ENCODE measurements at regions not wholly inside any gene's neighbourhood (a gene's known extent, or its start where the extent isn't known, plus 50 kb on each side); places are given as distances from the start of the nearest gene placed in this dataset.

GRCh38 chr13:39963612-39964011, 308.1 kb downstream of the COG6 start:
- no peaks in the 10 kb centered on the region for H3K27me3 ChIP-seq (ENCODE audit: insufficient read depth, poor library complexity, severe bottlenecking)
- no peaks in the 10 kb centered on the region for H3K36me3 ChIP-seq (ENCODE audit: low read depth)
- no peaks in the 10 kb centered on the region for H3K9me3 ChIP-seq (ENCODE audit: severe bottlenecking)
- H3K27ac ChIP-seq (ENCODE audit: poor library complexity, severe bottlenecking): no peak overlapping the region
- no peak overlapping the region for H3K4me3 ChIP-seq (ENCODE audit: severe bottlenecking)
- no peak for DNase-seq (ENCODE audit: low spot score)
- no peak for ATAC-seq (ENCODE audit: low read depth)
- TF ChIP-seq CTCF (IDR thresholded peaks at IDR 0.05; ENCODE audit: poor library complexity, severe bottlenecking): no peak
- H3K4me1 ChIP-seq (ENCODE audit: insufficient read depth, poor library complexity, severe bottlenecking): no peaks in the 10 kb centered on the region

GRCh38 chr13:39965309-39965708, 309.8 kb downstream of the COG6 start:
- Histone ChIP-seq H3K9me3 (ENCODE audit: severe bottlenecking) (no peaks in the 10 kb centered on the region), H3K4me3 (ENCODE audit: severe bottlenecking) (no peak overlapping the region), H3K36me3 (ENCODE audit: low read depth) (no peaks in the 10 kb centered on the region), H3K27me3 (ENCODE audit: insufficient read depth, poor library complexity, severe bottlenecking) (no peaks in the 10 kb centered on the region), H3K27ac (ENCODE audit: poor library complexity, severe bottlenecking) (no peak overlapping the region), H3K4me1 (ENCODE audit: insufficient read depth, poor library complexity, severe bottlenecking) (no peaks in the 10 kb centered on the region)
- no peak for DNase-seq (ENCODE audit: low spot score)
- no peak for TF ChIP-seq CTCF (IDR thresholded peaks at IDR 0.05; ENCODE audit: poor library complexity, severe bottlenecking)
- ATAC-seq (ENCODE audit: low read depth): no peak

GRCh38 chr13:39967199-39967959, 311.9 kb downstream of the COG6 start:
- no peaks in the 10 kb centered on the region for H3K27me3 ChIP-seq (ENCODE audit: insufficient read depth, poor library complexity, severe bottlenecking)
- H3K4me1 ChIP-seq (ENCODE audit: insufficient read depth, poor library complexity, severe bottlenecking): no peaks in the 10 kb centered on the region
- TF ChIP-seq CTCF (IDR thresholded peaks at IDR 0.05; ENCODE audit: poor library complexity, severe bottlenecking): no peak
- no peaks in the 10 kb centered on the region for H3K9me3 ChIP-seq (ENCODE audit: severe bottlenecking)
- DNase-seq (ENCODE audit: low spot score) (no peak), ATAC-seq (ENCODE audit: low read depth) (no peak)
- H3K27ac ChIP-seq (ENCODE audit: poor library complexity, severe bottlenecking): no peak overlapping the region
- no peaks in the 10 kb centered on the region for H3K36me3 ChIP-seq (ENCODE audit: low read depth)
- H3K4me3 ChIP-seq (ENCODE audit: severe bottlenecking): no peak overlapping the region

- TF ChIP-seq CTCF (IDR thresholded peaks at IDR 0.05; ENCODE audit: poor library complexity, severe bottlenecking): no peak
- DNase-seq (ENCODE audit: low spot score): no peak
- no peak overlapping the region for H3K27ac ChIP-seq (ENCODE audit: poor library complexity, severe bottlenecking)
- no peaks in the 10 kb centered on the region for H3K4me1 ChIP-seq (ENCODE audit: insufficient read depth, poor library complexity, severe bottlenecking)
- H3K9me3 ChIP-seq (ENCODE audit: severe bottlenecking): no peaks in the 10 kb centered on the region
- no peak for ATAC-seq (ENCODE audit: low read depth)
- H3K4me3 ChIP-seq (ENCODE audit: severe bottlenecking): no peak overlapping the region
- no peaks in the 10 kb centered on the region for H3K36me3 ChIP-seq (ENCODE audit: low read depth)
- H3K27me3 ChIP-seq (ENCODE audit: insufficient read depth, poor library complexity, severe bottlenecking): no peaks in the 10 kb centered on the region
Observed at GRCh38 chr13:39968646-39969475, 313.4 kb downstream of the COG6 start.

All from RWPE2 (cell line).